Vagina (tissue), 2 donors: ENCODE measurements at regions not wholly inside any gene's neighbourhood (a gene's known extent, or its start where the extent isn't known, plus 50 kb on each side); places are given as distances from the start of the nearest gene placed in this dataset.

Source experiments
- DNase-seq, 2 donors: peaks; one replicate each; pipeline ENCODE4 v3.0.0-alpha.2; 2017; ENCODE audit errors: extremely low spot score in 2 of 2
- H3K27ac ChIP-seq: fragments of 200-600 bp; sonication (generic); one replicate; pipeline ENCODE4 v1.5.1; 2019
- H3K27me3 ChIP-seq: fragments of 200-600 bp; sonication (generic); one replicate; pipeline ENCODE4 v1.5.1; 2019
- H3K36me3 ChIP-seq, 2 donors: fragments of 200-600 bp; sonication (generic); one replicate each; pipeline ENCODE4 v1.5.1; 2017 to 2019
- H3K4me1 ChIP-seq: fragments of 200-600 bp; sonication (generic); one replicate; pipeline ENCODE4 v1.5.1; 2019
- H3K4me3 ChIP-seq, 2 donors: fragments of 200-600 bp; sonication (generic); 1 replicate in 1 of 2; 2 replicates in 1 of 2; pipeline ENCODE4 v1.5.1; 2016 to 2019
- H3K9me3 ChIP-seq: fragments of 200-600 bp; sonication (generic); one replicate; pipeline ENCODE4 v1.5.1; 2019
- POLR2A ChIP-seq, 2 donors: fragments of 450-650 bp; IDR thresholded peaks; one replicate each; pipeline ENCODE4 v1.6.1; 2017; ENCODE audit warnings: antibody characterized with exemption in 2 of 2, mild to moderate bottlenecking in 2 of 2, moderate library complexity in 2 of 2
- POLR2AphosphoS5 ChIP-seq, 2 donors: sonication (generic); formaldehyde crosslinking; IDR thresholded peaks; one replicate each; pipeline ENCODE4 v1.9.0; 2017; ENCODE audit warnings: antibody characterized with exemption in 2 of 2, mild to moderate bottlenecking in 2 of 2, low read depth in 1 of 2; ENCODE audit not compliant: insufficient read depth in 1 of 2
- intact Hi-C: fragments of 100-400 bp; cut with DNase I; formaldehyde crosslinking; loops from one replicate; pipeline ENCODE4 v1.15.1; 2023
- TF ChIP-seq, protein P1 (sequence below), 3 experiments: fragments of 450-650 bp in 2 of 3; fragments of 200-600 bp in 1 of 3; sonication (generic) in 1 of 3; IDR thresholded peaks; one replicate each; pipeline ENCODE4 v1.5.1; 2017 to 2019; ENCODE audit warnings: antibody characterized with exemption in 3 of 3, mild to moderate bottlenecking in 2 of 3, moderate library complexity in 2 of 3

DNA sequence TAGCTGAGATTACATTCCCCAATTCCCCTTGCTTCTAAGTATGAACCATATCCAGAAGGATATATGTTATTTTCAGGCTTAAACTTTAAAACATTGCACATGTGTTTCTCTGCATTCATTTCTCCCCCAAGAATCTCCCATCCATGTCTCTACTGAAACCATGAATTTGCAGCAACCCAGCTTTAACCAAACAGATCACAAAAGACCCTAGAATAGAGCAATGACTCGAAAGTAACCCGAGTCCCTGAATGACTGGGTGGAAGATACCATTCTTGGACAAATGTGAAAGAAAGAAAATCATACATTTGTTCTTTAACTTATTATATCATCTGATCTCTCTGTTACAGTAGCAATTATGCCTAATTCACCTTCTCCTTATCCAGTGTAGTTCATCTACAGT lies 278.7 kb downstream of the IPMK start:
- TF ChIP-seq POLR2AphosphoS5 (IDR thresholded peaks at IDR 0.05; ENCODE audit: insufficient read depth in 1 of 2, low read depth in 1 of 2), result no peak
- TF ChIP-seq, protein P1, sequence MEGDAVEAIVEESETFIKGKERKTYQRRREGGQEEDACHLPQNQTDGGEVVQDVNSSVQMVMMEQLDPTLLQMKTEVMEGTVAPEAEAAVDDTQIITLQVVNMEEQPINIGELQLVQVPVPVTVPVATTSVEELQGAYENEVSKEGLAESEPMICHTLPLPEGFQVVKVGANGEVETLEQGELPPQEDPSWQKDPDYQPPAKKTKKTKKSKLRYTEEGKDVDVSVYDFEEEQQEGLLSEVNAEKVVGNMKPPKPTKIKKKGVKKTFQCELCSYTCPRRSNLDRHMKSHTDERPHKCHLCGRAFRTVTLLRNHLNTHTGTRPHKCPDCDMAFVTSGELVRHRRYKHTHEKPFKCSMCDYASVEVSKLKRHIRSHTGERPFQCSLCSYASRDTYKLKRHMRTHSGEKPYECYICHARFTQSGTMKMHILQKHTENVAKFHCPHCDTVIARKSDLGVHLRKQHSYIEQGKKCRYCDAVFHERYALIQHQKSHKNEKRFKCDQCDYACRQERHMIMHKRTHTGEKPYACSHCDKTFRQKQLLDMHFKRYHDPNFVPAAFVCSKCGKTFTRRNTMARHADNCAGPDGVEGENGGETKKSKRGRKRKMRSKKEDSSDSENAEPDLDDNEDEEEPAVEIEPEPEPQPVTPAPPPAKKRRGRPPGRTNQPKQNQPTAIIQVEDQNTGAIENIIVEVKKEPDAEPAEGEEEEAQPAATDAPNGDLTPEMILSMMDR (IDR thresholded peaks at IDR 0.05), result no peak
- TF ChIP-seq POLR2A (IDR thresholded peaks at IDR 0.05), result no peak
- Histone ChIP-seq H3K36me3 (no peaks in the 10 kb centered on the region), H3K4me1 (no peaks in the 10 kb centered on the region), H3K27me3 (no peaks in the 10 kb centered on the region), H3K9me3 (no peaks in the 10 kb centered on the region), H3K27ac (no peak overlapping the region), H3K4me3 (no peak overlapping the region)
- intact Hi-C loops, result no loop called here
- DNase-seq, result no peak

DNA sequence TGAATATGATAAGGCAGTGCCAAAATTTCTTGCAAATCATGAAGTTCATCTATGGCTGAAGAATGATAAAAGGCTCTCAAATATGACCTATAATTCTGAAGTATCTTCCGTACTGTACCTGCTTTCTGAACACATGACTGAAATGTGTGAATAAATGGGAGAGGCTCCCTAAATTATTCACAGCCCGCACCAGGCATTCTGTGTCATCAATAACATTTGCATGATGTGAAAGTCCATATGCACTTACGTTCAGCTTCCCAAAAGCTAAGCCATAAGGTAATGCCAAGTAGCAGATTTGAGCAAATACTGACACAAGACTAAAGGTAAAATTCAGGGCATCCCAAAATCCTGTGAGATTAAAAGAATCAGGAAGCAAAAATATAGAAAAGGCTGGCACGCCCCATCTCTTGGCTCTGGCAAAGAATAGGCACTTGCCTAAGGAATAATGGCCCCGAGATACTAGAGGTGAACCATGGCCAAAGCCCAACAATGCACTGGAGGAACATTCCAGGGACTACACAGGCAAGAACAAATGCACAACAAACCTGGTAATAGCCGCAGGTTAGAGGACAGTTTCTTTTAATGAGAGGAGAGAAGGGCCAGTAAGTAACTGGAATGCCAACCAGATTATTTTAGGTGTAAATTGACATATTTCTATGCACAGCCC lies 280.5 kb downstream of the IPMK start:
- H3K4me3 ChIP-seq, result no peak overlapping the region
- no peak for TF ChIP-seq POLR2A (IDR thresholded peaks at IDR 0.05)
- TF ChIP-seq POLR2AphosphoS5 (IDR thresholded peaks at IDR 0.05; ENCODE audit: insufficient read depth in 1 of 2, low read depth in 1 of 2), result no peak
- TF ChIP-seq, protein P1 (IDR thresholded peaks at IDR 0.05), result no peak
- H3K4me1 ChIP-seq, result no peaks in the 10 kb centered on the region
- intact Hi-C loops, result no loop called here
- no peak for DNase-seq
- no peak overlapping the region for H3K27ac ChIP-seq
- H3K9me3 ChIP-seq, result no peaks in the 10 kb centered on the region
- H3K36me3 ChIP-seq, result no peaks in the 10 kb centered on the region
- no peaks in the 10 kb centered on the region for H3K27me3 ChIP-seq

DNA sequence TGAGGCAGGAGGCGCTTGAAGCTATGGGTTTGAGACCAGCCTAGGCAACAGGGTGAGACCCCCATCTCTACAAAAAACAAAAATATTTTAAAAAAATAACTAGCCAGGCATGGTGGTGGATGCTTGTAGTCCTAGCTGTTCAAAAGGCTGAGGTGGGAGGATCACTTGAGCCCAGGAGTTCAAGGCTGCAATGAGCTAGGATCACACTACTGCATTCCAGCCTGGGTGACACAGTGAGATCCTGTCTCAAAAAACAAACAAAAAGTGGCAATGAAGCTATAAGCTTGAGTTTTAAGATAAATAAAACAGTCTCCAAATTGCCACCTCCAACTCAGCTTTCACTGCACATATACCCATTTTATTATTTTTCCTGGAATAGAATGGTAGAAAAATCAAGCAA lies 281.3 kb downstream of the IPMK start:
- H3K27me3 ChIP-seq, result no peaks in the 10 kb centered on the region
- TF ChIP-seq, protein P1 (IDR thresholded peaks at IDR 0.05), result no peak
- TF ChIP-seq POLR2A (IDR thresholded peaks at IDR 0.05) (no peak), POLR2AphosphoS5 (IDR thresholded peaks at IDR 0.05; ENCODE audit: insufficient read depth in 1 of 2, low read depth in 1 of 2) (no peak)
- DNase-seq, result no peak
- intact Hi-C loops, result no loop called here
- no peak overlapping the region for H3K4me3 ChIP-seq
- no peaks in the 10 kb centered on the region for H3K4me1 ChIP-seq
- no peak overlapping the region for H3K27ac ChIP-seq
- no peaks in the 10 kb centered on the region for H3K36me3 ChIP-seq
- H3K9me3 ChIP-seq, result no peaks in the 10 kb centered on the region

DNA sequence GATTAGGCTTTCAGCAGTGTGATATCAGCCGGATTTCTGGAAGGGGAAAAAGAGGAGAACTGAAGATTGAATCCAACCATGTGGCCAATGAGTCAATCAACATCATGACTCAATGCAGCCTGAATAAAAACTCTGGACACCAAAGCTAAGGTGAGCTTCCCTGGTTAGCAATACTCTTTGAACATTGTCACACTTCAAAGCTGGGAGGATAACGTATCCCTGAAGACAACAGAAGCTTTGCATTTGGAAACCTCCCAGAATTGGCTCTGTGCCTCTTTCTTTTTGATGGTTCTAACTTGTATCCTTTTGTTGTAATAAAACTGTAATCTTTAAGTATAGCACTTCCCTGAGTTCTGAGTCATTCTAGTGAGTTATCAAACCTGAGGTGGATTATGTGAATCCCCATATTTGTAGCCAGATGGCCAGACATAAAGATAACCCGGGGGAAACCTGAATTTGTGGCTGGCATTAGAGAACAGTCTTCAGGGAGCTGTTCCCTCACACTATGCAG lies 284.4 kb downstream of the IPMK start:
- Histone ChIP-seq H3K27ac (no peak overlapping the region), H3K9me3 (no peaks in the 10 kb centered on the region), H3K4me3 (no peak overlapping the region), H3K27me3 (no peaks in the 10 kb centered on the region), H3K36me3 (no peaks in the 10 kb centered on the region), H3K4me1 (no peaks in the 10 kb centered on the region)
- intact Hi-C loops, result no loop called here
- no peak for DNase-seq
- TF ChIP-seq POLR2A (IDR thresholded peaks at IDR 0.05) (no peak), POLR2AphosphoS5 (IDR thresholded peaks at IDR 0.05; ENCODE audit: insufficient read depth in 1 of 2, low read depth in 1 of 2) (no peak)
- TF ChIP-seq, protein P1 (IDR thresholded peaks at IDR 0.05), result no peak

DNA sequence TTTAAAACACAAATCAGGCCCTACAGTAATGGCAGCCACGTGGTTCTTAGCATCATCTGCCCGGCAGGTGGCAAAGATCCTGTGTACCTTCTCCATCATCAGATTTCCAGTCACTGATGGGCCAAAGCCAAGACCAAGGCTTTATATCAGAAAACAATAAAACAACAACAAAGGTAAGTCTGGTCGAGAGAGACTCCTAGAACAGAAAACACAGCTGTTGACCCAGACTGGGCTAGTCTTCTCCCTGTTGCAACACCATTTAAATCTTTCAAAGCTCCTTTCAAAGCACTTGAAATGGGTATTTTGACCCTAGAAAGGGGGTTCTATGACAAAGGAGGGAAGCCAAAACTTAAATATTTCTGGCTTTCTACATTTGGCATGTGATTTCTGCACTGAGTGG lies 285.6 kb downstream of the IPMK start:
- no peaks in the 10 kb centered on the region for H3K27me3 ChIP-seq
- H3K4me3 ChIP-seq, result no peak overlapping the region
- no peaks in the 10 kb centered on the region for H3K36me3 ChIP-seq
- TF ChIP-seq, protein P1 (IDR thresholded peaks at IDR 0.05), result no peak
- no peak for TF ChIP-seq POLR2AphosphoS5 (IDR thresholded peaks at IDR 0.05; ENCODE audit: insufficient read depth in 1 of 2, low read depth in 1 of 2)
- TF ChIP-seq POLR2A (IDR thresholded peaks at IDR 0.05), result no peak
- intact Hi-C loops, result no loop called here
- H3K27ac ChIP-seq, result no peak overlapping the region
- no peak for DNase-seq
- no peaks in the 10 kb centered on the region for H3K4me1 ChIP-seq
- no peaks in the 10 kb centered on the region for H3K9me3 ChIP-seq
